ENCODE measurements at regions not wholly inside any gene's neighbourhood (a gene's known extent, or its start where the extent isn't known, plus 50 kb on each side); places are given as distances from the start of the nearest gene placed in this dataset.

DNA sequence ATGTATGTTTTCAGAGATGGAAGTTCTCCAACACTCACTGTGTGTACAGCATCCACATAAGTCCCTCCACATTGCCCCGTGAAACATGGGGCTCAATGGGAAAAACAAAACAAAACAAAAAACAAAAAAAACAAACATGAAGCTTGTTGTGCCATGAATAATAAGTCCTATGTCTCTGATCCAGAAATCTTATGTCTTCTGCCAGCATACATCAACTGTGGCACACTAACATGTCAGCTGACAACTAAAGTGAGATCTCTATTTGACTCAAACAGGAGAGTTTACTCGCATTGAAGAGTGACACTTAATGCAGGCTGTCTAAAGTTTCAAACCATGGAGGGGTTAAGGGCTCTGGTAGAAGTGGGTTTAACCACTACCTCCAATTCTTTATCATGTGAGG is 180.2 kb upstream of the ROBO1 start:
- Histone ChIP-seq H3K36me3 (ENCODE audit: control insufficient read depth in 4 of 4, insufficient read depth in 3 of 4, low read depth in 1 of 4, low read length in 3 of 4) (no peaks in the 10 kb centered on the region), H3K4me1 (ENCODE audit: control insufficient read depth in 4 of 4, insufficient read depth in 4 of 4, low read length in 3 of 4) (no peaks in the 10 kb centered on the region), H3K27me3 (ENCODE audit: control insufficient read depth in 4 of 4, insufficient read depth in 4 of 4, low read length in 3 of 4) (no peaks in the 10 kb centered on the region), H3K9ac (ENCODE audit: low read depth in 1 of 2, low read length in 2 of 2) (no peak overlapping the region), H3K4me3 (ENCODE audit: low read depth in 1 of 3, low read length in 3 of 3) (no peak overlapping the region), H3K9me3 (ENCODE audit: control insufficient read depth in 4 of 4, low read length in 3 of 4) (no peaks in the 10 kb centered on the region), H3K27ac (ENCODE audit: low read depth in 1 of 2, low read length in 2 of 2) (no peak overlapping the region)
- TF ChIP-seq NR2F2 (IDR thresholded peaks at IDR 0.05) (no peak), SP1 (IDR thresholded peaks at IDR 0.05) (no peak), HNF4G (IDR thresholded peaks at IDR 0.05) (no peak), EGR1 (IDR thresholded peaks at IDR 0.05; ENCODE audit: low read depth in 2 of 2) (no peak), HNF4A (conservative IDR thresholded peaks at IDR 0.05) (no peak), GABPA (IDR thresholded peaks at IDR 0.05 in 1 of 2, conservative IDR thresholded peaks at IDR 0.05 in 1 of 2) (no peak), TAF1 (conservative IDR thresholded peaks at IDR 0.05) (no peak), YY1 (IDR thresholded peaks at IDR 0.05) (no peak), FOXA1 (IDR thresholded peaks at IDR 0.05) (no peak), RXRA (IDR thresholded peaks at IDR 0.05) (no peak), JUND (IDR thresholded peaks at IDR 0.05) (no peak), RAD21 (IDR thresholded peaks at IDR 0.05) (no peak), FOXA2 (IDR thresholded peaks at IDR 0.05) (no peak)
- TF ChIP-seq, protein P1, sequence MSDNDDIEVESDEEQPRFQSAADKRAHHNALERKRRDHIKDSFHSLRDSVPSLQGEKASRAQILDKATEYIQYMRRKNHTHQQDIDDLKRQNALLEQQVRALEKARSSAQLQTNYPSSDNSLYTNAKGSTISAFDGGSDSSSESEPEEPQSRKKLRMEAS (IDR thresholded peaks at IDR 0.05) = no peak
- TF ChIP-seq, protein P2, sequence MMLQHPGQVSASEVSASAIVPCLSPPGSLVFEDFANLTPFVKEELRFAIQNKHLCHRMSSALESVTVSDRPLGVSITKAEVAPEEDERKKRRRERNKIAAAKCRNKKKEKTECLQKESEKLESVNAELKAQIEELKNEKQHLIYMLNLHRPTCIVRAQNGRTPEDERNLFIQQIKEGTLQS (IDR thresholded peaks at IDR 0.05) = no peak
- TF ChIP-seq, protein P3, sequence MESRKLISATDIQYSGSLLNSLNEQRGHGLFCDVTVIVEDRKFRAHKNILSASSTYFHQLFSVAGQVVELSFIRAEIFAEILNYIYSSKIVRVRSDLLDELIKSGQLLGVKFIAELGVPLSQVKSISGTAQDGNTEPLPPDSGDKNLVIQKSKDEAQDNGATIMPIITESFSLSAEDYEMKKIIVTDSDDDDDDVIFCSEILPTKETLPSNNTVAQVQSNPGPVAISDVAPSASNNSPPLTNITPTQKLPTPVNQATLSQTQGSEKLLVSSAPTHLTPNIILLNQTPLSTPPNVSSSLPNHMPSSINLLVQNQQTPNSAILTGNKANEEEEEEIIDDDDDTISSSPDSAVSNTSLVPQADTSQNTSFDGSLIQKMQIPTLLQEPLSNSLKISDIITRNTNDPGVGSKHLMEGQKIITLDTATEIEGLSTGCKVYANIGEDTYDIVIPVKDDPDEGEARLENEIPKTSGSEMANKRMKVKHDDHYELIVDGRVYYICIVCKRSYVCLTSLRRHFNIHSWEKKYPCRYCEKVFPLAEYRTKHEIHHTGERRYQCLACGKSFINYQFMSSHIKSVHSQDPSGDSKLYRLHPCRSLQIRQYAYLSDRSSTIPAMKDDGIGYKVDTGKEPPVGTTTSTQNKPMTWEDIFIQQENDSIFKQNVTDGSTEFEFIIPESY (IDR thresholded peaks at IDR 0.05) = no peak
- TF ChIP-seq, protein P4, sequence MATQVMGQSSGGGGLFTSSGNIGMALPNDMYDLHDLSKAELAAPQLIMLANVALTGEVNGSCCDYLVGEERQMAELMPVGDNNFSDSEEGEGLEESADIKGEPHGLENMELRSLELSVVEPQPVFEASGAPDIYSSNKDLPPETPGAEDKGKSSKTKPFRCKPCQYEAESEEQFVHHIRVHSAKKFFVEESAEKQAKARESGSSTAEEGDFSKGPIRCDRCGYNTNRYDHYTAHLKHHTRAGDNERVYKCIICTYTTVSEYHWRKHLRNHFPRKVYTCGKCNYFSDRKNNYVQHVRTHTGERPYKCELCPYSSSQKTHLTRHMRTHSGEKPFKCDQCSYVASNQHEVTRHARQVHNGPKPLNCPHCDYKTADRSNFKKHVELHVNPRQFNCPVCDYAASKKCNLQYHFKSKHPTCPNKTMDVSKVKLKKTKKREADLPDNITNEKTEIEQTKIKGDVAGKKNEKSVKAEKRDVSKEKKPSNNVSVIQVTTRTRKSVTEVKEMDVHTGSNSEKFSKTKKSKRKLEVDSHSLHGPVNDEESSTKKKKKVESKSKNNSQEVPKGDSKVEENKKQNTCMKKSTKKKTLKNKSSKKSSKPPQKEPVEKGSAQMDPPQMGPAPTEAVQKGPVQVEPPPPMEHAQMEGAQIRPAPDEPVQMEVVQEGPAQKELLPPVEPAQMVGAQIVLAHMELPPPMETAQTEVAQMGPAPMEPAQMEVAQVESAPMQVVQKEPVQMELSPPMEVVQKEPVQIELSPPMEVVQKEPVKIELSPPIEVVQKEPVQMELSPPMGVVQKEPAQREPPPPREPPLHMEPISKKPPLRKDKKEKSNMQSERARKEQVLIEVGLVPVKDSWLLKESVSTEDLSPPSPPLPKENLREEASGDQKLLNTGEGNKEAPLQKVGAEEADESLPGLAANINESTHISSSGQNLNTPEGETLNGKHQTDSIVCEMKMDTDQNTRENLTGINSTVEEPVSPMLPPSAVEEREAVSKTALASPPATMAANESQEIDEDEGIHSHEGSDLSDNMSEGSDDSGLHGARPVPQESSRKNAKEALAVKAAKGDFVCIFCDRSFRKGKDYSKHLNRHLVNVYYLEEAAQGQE (IDR thresholded peaks at IDR 0.05) = no peak
- 75% methylated on average over 2 of the region's 2 CpGs for WGBS
- DNase-seq (ENCODE audit: low spot score) = no peak

DNA sequence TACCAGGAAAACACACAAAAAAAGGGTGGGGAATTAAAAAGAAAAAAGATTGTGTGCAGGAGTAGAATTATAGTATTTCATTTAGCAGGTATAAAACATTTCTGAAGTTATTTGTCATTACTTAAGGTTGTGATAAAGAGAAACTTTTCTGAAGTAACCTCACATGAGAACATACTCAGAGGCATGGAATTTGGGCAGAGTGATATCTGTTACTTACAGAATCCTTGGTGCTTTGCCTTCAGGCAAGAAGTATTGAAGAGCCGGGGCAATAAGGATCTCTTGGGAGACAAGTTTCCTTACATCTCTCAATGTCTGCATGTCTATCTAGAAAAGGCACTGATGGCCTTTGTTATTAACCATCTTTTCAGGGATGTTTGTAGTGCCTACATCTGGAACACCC is 179.7 kb upstream of the ROBO1 start:
- Histone ChIP-seq H3K9ac (ENCODE audit: low read depth in 1 of 2, low read length in 2 of 2) (no peak overlapping the region), H3K27ac (ENCODE audit: low read depth in 1 of 2, low read length in 2 of 2) (no peak overlapping the region), H3K36me3 (ENCODE audit: control insufficient read depth in 4 of 4, insufficient read depth in 3 of 4, low read depth in 1 of 4, low read length in 3 of 4) (no peaks in the 10 kb centered on the region), H3K4me3 (ENCODE audit: low read depth in 1 of 3, low read length in 3 of 3) (no peak overlapping the region), H3K4me1 (ENCODE audit: control insufficient read depth in 4 of 4, insufficient read depth in 4 of 4, low read length in 3 of 4) (no peaks in the 10 kb centered on the region), H3K9me3 (ENCODE audit: control insufficient read depth in 4 of 4, low read length in 3 of 4) (no peaks in the 10 kb centered on the region), H3K27me3 (ENCODE audit: control insufficient read depth in 4 of 4, insufficient read depth in 4 of 4, low read length in 3 of 4) (no peaks in the 10 kb centered on the region)
- WGBS = 87% methylated on average over 1 of the region's 1 CpG
- no peak for DNase-seq (ENCODE audit: low spot score)
- TF ChIP-seq HNF4A (conservative IDR thresholded peaks at IDR 0.05) = no peak
- no peak for TF ChIP-seq NR2F2 (IDR thresholded peaks at IDR 0.05)
- TF ChIP-seq, protein P2 (IDR thresholded peaks at IDR 0.05) = no peak
